ENCODE measurements at regions not wholly inside any gene's neighbourhood (a gene's known extent, or its start where the extent isn't known, plus 50 kb on each side); places are given as distances from the start of the nearest gene placed in this dataset.

- H3K27ac ChIP-seq = no peak overlapping the region
- H3K27me3 ChIP-seq (replicated peaks; ENCODE audit: insufficient read depth) = no peaks in the 10 kb centered on the region
- H3K4me1 ChIP-seq (ENCODE audit: control insufficient read depth in 1 of 2, low read depth in 2 of 2) = peaks cover 0 to 4% of the 10 kb centered on the region in 2 donors
- TF ChIP-seq CTCF (IDR thresholded peaks at IDR 0.05) = no peak
- no peaks in the 10 kb centered on the region for H3K36me3 ChIP-seq
- no peak overlapping the region for H3K4me3 ChIP-seq
- DNase-seq (ENCODE audit: low spot score) = no peak
- ATAC-seq (ENCODE audit: insufficient number of reproducible peaks, low FRiP score, low read depth) = no peak
- peaks cover 4% of the 10 kb centered on the region for H3K9me3 ChIP-seq
These were observed 157.2 kb downstream of the GOLIM4 start for GRCh38 chr3:167938516-167938915.

- ATAC-seq (ENCODE audit: insufficient number of reproducible peaks, low FRiP score, low read depth) = no peak
These were observed 159.7 kb downstream of the GOLIM4 start for GRCh38 chr3:167936019-167936418.

GRCh38 chr3:167930453-167930852, 165.3 kb downstream of the GOLIM4 start:
- Histone ChIP-seq H3K9me3 (no peaks in the 10 kb centered on the region), H3K4me1 (ENCODE audit: control insufficient read depth in 1 of 2, low read depth in 2 of 2) (no peaks in the 10 kb centered on the region), H3K27ac (no peak overlapping the region), H3K36me3 (no peaks in the 10 kb centered on the region), H3K4me3 (no peak overlapping the region), H3K27me3 (replicated peaks; ENCODE audit: insufficient read depth) (no peaks in the 10 kb centered on the region)
- no peak for DNase-seq (ENCODE audit: low spot score)
- no peak for TF ChIP-seq CTCF (IDR thresholded peaks at IDR 0.05)
- ATAC-seq (ENCODE audit: insufficient number of reproducible peaks, low FRiP score, low read depth) = no peak

More at GRCh38 chr3:167936019-167936418, 159.7 kb downstream of the GOLIM4 start:
- Histone ChIP-seq H3K36me3 (no peaks in the 10 kb centered on the region), H3K4me3 (no peak overlapping the region), H3K27me3 (replicated peaks; ENCODE audit: insufficient read depth) (no peaks in the 10 kb centered on the region), H3K27ac (no peak overlapping the region), H3K4me1 (ENCODE audit: control insufficient read depth in 1 of 2, low read depth in 2 of 2) (peaks cover 0 to 4% of the 10 kb centered on the region in 2 donors), H3K9me3 (peaks cover 4% of the 10 kb centered on the region)
- TF ChIP-seq CTCF (IDR thresholded peaks at IDR 0.05) = no peak
- DNase-seq (ENCODE audit: low spot score) = no peak

DNA sequence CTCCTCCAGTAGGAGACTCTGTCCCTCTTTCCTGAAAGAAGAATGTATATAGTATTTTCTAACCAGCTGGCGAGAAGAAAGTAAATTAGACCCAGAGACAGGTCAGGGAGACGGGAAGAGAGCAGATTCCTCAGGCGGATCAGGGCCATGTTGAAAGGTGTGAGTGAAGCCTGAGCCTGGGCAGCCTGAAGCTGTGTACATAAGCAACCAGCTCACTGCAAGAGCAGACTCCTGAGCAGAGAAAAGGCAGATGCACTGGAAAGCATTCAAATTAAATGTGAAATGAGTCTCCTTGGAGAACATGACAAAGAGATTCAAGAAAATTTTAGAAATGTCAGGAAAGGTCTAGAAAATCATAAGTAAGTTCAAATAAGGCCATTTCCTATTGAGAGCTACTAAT, 165.8 kb downstream of the GOLIM4 start:
- no peak overlapping the region for H3K27ac ChIP-seq
- ATAC-seq (ENCODE audit: insufficient number of reproducible peaks, low FRiP score, low read depth) (no peak), DNase-seq (ENCODE audit: low spot score) (no peak)

DNA sequence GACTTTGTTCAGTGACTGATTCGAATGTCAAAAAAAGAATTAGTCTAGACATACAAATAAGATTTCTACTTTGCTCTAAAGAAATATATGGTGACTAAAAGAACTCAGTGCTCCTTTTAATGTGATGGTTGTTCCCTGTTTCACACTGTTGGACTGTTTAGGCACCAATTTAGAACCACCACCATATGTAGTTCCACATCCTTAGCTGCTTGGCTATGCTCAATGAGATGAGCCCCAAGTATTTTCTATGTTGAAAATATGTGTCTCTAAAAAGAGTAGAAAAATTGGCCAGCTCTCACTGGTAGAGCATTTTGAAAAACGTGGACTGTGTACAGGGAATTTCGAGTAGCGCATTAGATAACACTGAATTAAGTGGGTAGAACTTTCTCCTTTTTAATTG, 167.3 kb downstream of the GOLIM4 start:
- ATAC-seq (ENCODE audit: insufficient number of reproducible peaks, low FRiP score, low read depth) = no peak
- DNase-seq (ENCODE audit: low spot score) = no peak
- H3K27ac ChIP-seq = no peak overlapping the region
- no peak overlapping the region for H3K4me3 ChIP-seq
- no peaks in the 10 kb centered on the region for H3K27me3 ChIP-seq (replicated peaks; ENCODE audit: insufficient read depth)
- no peaks in the 10 kb centered on the region for H3K9me3 ChIP-seq
- no peak for TF ChIP-seq CTCF (IDR thresholded peaks at IDR 0.05)
- H3K36me3 ChIP-seq = no peaks in the 10 kb centered on the region
- H3K4me1 ChIP-seq (ENCODE audit: control insufficient read depth in 1 of 2, low read depth in 2 of 2) = no peaks in the 10 kb centered on the region

More for the DNA sequence above, 165.8 kb downstream of the GOLIM4 start:
- Histone ChIP-seq H3K9me3 (no peaks in the 10 kb centered on the region), H3K27me3 (replicated peaks; ENCODE audit: insufficient read depth) (no peaks in the 10 kb centered on the region), H3K4me3 (no peak overlapping the region), H3K4me1 (ENCODE audit: control insufficient read depth in 1 of 2, low read depth in 2 of 2) (no peaks in the 10 kb centered on the region), H3K36me3 (no peaks in the 10 kb centered on the region)
- TF ChIP-seq CTCF (IDR thresholded peaks at IDR 0.05) = no peak
